ENCODE measurements at regions not wholly inside any gene's neighbourhood (a gene's known extent, or its start where the extent isn't known, plus 50 kb on each side); places are given as distances from the start of the nearest gene placed in this dataset.

GRCh38 chr4:165604181-165604580, 225.4 kb downstream of the CPE start:
- H3K4me1 ChIP-seq (ENCODE audit: control insufficient read depth, extremely low read depth, insufficient read depth, low read length): peaks cover 4% of the 10 kb centered on the region
- no peak overlapping the region for H3K27ac ChIP-seq (ENCODE audit: insufficient read depth, low read depth, low read length)
- BruUV-seq (replicated peaks): no TSS peak
- no peak for DNase-seq (ENCODE audit: low read depth, low spot score)
- H3K4me2 ChIP-seq (ENCODE audit: insufficient read depth, low read length): no peak overlapping the region
- H4K20me1 ChIP-seq (replicated peaks; ENCODE audit: control insufficient read depth, extremely low read depth, insufficient read depth, low read length): no peaks in the 10 kb centered on the region
- no peak for TF ChIP-seq CTCF (IDR thresholded peaks at IDR 0.05; ENCODE audit: extremely low read depth in 1 of 2, insufficient read depth in 1 of 2, low read depth in 1 of 2, low read length in 2 of 2)
- TF ChIP-seq POLR2AphosphoS5 (IDR thresholded peaks at IDR 0.05; ENCODE audit: insufficient read depth, low read depth, low read length): no peak
- no peak for TF ChIP-seq JUN (IDR thresholded peaks at IDR 0.05; ENCODE audit: borderline replicate concordance, insufficient read depth, insufficient read length, low read depth)
- TF ChIP-seq POLR2A (IDR thresholded peaks at IDR 0.05; ENCODE audit: low read depth, low read length): no peak
- TF ChIP-seq GATA2 (IDR thresholded peaks at IDR 0.05; ENCODE audit: insufficient read depth, insufficient read length, low read depth, low read length): no peak
- no peaks in the 10 kb centered on the region for H3K9me1 ChIP-seq (replicated peaks; ENCODE audit: control insufficient read depth, extremely low read depth, insufficient read depth, low read length)
- POLR2A ChIA-PET: no interaction called here
- intact Hi-C loops (cut with micrococcal nuclease): no loop called here
- no peak for FAIRE-seq
- H3K4me3 ChIP-seq (replicated peaks in 1 of 3; ENCODE audit: insufficient read depth in 1 of 3, low read depth in 1 of 3, low read length in 3 of 3): no peak overlapping the region
- no peaks in the 10 kb centered on the region for H3K79me2 ChIP-seq (ENCODE audit: control insufficient read depth, insufficient read depth, low read length)
- no peaks in the 10 kb centered on the region for H3K9me3 ChIP-seq (replicated peaks; ENCODE audit: control insufficient read depth, insufficient read depth, low read length)
- no peak overlapping the region for H3K9ac ChIP-seq (replicated peaks; ENCODE audit: extremely low read depth, insufficient read depth, low read length)
- no peaks in the 10 kb centered on the region for H3K27me3 ChIP-seq (ENCODE audit: control insufficient read depth in 2 of 2, insufficient read depth in 2 of 2, low read length in 2 of 2)
- no peak overlapping the region for H2AFZ ChIP-seq (ENCODE audit: low read depth, low read length)
- dilution Hi-C loops (cut with MboI; ENCODE audit: extremely low pct_ligation_motif_present, low sequenced_read_pairs): no loop called here
- CTCF ChIA-PET: no interaction called here
- H3K36me3 ChIP-seq (ENCODE audit: control insufficient read depth in 2 of 2, extremely low read depth in 1 of 2, insufficient read depth in 2 of 2, low read length in 2 of 2): no peaks in the 10 kb centered on the region

GRCh38 chr4:165605811-165606210, 227.0 kb downstream of the CPE start:
- H3K4me2 ChIP-seq (ENCODE audit: insufficient read depth, low read length): no peak overlapping the region
- H3K79me2 ChIP-seq (ENCODE audit: control insufficient read depth, insufficient read depth, low read length): no peaks in the 10 kb centered on the region
- no peaks in the 10 kb centered on the region for H3K36me3 ChIP-seq (ENCODE audit: control insufficient read depth in 2 of 2, extremely low read depth in 1 of 2, insufficient read depth in 2 of 2, low read length in 2 of 2)
- H3K27ac ChIP-seq (ENCODE audit: insufficient read depth, low read depth, low read length): no peak overlapping the region
- no peaks in the 10 kb centered on the region for H3K9me1 ChIP-seq (replicated peaks; ENCODE audit: control insufficient read depth, extremely low read depth, insufficient read depth, low read length)
- H3K27me3 ChIP-seq (ENCODE audit: control insufficient read depth in 2 of 2, insufficient read depth in 2 of 2, low read length in 2 of 2): no peaks in the 10 kb centered on the region
- dilution Hi-C loops (cut with MboI; ENCODE audit: extremely low pct_ligation_motif_present, low sequenced_read_pairs): no loop called here
- no peaks in the 10 kb centered on the region for H4K20me1 ChIP-seq (replicated peaks; ENCODE audit: control insufficient read depth, extremely low read depth, insufficient read depth, low read length)
- H3K4me1 ChIP-seq (ENCODE audit: control insufficient read depth, extremely low read depth, insufficient read depth, low read length): peaks cover 4% of the 10 kb centered on the region
- no TSS peak for BruUV-seq (replicated peaks)
- H3K9me3 ChIP-seq (replicated peaks; ENCODE audit: control insufficient read depth, insufficient read depth, low read length): no peaks in the 10 kb centered on the region
- no peak for FAIRE-seq
- TF ChIP-seq JUN (IDR thresholded peaks at IDR 0.05; ENCODE audit: borderline replicate concordance, insufficient read depth, insufficient read length, low read depth) (peak; percentile 44), GATA2 (IDR thresholded peaks at IDR 0.05; ENCODE audit: insufficient read depth, insufficient read length, low read depth, low read length) (no peak), CTCF (IDR thresholded peaks at IDR 0.05; ENCODE audit: extremely low read depth in 1 of 2, insufficient read depth in 1 of 2, low read depth in 1 of 2, low read length in 2 of 2) (no peak), MYC (IDR thresholded peaks at IDR 0.05; ENCODE audit: low read depth, low read length) (no peak), POLR2AphosphoS5 (IDR thresholded peaks at IDR 0.05; ENCODE audit: insufficient read depth, low read depth, low read length) (no peak)
- no peak overlapping the region for H2AFZ ChIP-seq (ENCODE audit: low read depth, low read length)
- H3K4me3 ChIP-seq (replicated peaks in 1 of 3; ENCODE audit: insufficient read depth in 1 of 3, low read depth in 1 of 3, low read length in 3 of 3): no peak overlapping the region
- no peak overlapping the region for H3K9ac ChIP-seq (replicated peaks; ENCODE audit: extremely low read depth, insufficient read depth, low read length)
- ChIA-PET CTCF (no interaction called here), POLR2A (no interaction called here)
- peak; percentile 46 for DNase-seq (ENCODE audit: low read depth, low spot score)
- intact Hi-C loops (cut with micrococcal nuclease): no loop called here
